DMS114 treated with DMSO at 0.1 percent for 48 hours (cell line): ENCODE measurements at regions not wholly inside any gene's neighbourhood (a gene's known extent, or its start where the extent isn't known, plus 50 kb on each side); places are given as distances from the start of the nearest gene placed in this dataset.

Source experiments
- DNase-seq: peaks from one replicate; lab custom pipeline; 2025; ENCODE audit not compliant: unreplicated experiment; lab: John Stamatoyannopoulos, UW

DNA sequence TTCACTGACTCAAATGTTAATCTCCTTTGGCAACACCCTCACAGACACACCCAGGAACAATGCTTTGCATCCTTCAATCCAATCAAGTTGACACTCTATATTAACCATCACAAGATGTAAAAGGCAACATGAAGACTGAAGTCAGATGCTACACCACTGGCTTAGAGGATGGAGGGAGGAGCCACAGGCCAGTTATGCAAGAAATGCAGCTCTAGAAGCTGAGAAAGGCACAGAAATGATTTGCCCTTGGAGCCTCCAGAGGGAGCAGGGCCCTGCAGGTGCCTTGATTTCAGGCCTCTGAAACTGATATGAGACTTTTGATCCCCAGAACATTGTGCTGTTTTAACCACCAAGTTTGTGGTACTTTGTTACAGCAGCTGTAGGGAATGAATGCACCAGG is 276.3 kb downstream of the KCNS3 start:
- DNase-seq: no peak

DNA sequence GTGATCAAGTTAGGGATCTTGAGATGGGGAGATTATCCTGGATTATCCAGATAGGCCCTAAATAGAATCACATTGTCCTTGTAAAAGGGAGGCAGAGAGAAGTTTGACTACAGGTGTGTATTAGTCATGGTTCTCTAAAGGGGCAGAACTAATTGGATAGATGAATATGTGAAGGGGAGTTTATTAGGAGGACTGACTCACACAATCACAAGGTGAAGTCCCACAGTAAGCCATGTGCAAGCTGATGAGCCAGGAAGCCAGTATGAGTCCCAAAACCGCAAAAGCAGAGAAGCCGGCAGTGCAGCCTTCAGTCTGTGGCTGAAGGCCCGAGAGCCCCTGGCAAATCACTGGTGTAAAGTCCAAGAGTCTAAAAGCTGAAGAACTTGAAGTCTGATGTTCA is 275.8 kb downstream of the KCNS3 start:
- no peak for DNase-seq

DNA sequence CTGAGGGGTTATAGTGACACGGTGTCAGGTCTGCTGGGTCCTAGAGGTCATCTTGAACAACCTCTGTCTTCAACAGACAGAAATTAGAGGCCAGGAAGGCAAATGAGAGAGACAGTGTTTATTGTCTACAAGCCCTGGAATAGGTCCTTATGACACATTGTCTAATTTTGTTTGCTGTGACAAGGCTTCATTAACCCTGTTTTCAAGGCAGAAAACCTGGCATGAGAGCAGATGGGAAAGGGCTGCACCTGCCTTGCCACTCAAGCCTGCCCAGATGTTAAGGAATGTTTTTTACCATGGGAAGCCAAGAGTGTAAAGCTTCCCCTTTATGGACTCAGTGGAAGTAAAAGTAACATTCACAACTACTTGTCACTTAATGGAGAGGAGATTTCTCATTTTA is 275.3 kb downstream of the KCNS3 start:
- no peak for DNase-seq

DNA sequence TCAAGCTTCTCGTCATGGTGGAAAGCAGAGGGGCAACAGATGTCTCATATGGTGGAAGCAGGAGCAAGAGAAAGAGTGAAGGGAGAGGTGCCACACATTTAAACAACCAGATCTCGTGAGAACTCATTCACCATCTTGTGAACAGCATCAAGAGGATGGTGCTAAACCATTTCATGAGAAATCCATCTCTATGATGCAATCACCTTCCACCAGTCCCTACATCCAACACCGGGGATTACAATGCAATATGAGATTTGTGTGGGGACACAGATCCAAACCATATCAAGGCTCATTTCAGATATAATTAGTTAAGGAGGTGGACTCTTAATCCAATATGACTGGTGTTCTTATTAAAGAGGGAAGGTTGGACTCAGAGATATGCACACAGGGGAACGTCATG is 272.8 kb downstream of the KCNS3 start:
- DNase-seq: no peak

DNA sequence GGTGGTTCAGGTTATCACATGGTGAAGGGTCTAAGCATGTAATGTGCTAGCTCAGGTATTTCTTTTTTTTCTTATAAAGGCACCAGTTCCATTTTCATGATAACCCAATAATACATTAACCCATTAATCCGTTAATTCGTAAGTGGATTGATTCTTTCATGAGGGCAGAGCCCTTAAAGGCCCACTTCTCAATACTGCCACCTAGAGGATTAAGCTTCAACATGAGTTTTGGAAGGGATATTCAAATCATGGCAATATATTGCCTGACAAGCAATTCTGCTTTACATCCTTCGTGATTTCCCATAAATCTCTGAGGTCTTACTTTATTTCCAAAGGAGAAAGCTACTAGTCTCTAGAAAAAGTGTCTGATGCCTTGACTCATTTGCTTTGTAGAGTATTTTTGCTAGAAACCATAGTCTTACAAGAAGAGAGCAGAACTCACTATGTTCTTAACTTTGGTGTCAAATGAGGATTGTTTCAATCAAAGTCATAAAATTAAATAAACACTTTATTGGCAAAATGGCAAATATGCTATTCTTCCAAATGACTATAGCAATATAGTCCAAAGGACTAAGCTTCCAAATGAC is 271.3 kb downstream of the KCNS3 start:
- peak; percentile 10 for DNase-seq

DNA sequence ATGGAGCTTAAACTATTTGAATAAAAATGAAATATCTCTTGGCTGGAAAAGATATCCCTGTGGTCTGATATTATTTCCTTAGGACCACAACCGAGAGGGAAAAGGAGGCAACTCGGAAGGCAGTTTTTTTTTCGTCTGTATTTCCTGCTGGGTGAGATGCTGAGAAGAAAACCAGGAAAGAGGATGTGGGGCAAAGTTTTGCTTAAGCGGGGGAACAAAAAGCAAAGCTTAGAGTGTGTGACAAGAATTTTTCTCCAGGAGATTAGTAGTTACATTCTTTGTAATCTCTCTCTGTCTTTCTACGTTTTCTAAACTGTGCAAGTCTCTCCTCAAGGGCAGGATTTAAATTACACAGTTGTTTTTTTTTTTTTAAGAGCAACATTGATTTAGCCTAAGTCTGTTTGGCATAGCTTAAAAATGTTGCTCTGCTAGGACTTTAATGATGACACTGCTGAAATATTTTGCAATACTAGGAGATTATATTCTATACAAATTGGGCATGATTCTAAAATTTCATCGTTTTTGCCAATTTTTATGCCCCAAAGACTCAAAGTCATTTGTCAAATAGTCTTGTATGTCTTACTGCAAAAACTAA is 258.5 kb downstream of the KCNS3 start:
- DNase-seq: no peak

DNA sequence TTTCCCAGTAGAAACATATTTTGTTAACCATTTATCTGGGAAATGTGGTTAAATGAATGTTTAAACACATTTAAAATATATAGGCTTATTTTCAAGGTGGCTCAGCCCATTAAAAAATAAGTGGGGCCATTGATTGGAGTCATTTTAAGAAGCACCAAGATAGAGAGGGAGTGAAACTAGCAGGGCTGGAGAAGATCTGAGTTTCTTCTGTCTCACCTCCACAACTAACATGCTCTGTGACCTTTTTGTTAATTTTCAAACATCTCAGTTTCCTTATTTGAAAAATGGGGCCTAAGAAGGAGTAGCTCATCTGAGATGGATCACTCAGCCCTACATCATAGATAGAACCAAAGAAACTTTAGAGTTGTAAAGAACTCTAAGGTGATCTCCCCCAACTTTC is 254.8 kb downstream of the KCNS3 start:
- no peak for DNase-seq

DNA sequence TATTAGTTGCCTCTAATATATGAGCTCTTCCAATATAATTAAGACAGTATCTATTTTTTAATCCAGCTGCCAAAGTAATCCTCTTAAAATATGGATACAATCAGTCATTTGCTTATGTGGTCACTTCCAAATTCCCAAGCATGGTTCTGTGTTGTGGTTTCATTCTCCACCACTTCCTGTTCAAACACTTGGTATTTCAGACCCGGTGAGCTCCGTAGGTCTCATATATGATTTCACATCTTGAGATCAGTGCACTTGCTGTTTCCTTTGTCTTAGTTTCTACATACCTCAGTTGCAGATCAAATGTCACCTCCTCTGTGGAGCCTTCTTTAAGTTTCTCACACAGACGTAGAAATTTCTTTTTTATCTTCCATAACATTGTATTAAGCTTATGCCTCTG is 254.2 kb downstream of the KCNS3 start:
- no peak for DNase-seq

DNA sequence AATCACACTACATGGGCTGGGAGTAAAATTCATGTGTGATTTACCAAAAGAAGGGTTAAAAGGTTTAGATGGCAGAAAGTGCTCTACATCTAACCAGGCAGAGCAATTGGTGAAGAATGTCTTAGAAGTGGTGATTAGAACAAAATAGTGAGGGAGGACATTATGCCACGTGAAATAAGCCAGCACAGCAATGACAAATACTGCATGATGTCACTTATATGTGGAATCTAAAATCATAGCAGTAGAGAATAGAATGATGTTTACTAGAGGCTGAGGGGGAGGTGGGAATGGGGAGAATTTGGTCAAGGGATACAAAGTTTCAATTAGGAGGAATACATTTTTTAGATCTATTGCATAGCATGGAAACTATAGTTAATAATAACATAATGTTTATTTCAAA is 253.3 kb downstream of the KCNS3 start:
- DNase-seq: no peak

DNA sequence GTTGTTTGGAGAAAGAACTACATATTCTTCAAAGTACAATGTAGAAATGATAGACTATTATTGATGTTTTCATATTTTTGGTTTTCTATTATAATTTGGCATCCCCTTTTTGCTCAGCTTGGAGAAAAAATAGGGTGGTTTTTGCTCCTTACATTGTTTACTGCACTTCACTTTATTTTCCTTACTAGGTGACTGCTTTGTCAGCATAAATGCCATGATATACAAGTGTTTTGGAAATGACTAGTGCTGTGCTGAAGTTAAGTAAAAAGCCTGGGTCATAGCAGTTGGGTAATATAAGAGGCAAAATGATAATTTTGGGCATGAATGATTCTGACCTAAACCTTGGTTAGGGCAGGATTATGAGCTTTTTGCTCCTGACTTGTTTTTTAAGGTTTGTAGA is 250.9 kb downstream of the KCNS3 start:
- no peak for DNase-seq

DNA sequence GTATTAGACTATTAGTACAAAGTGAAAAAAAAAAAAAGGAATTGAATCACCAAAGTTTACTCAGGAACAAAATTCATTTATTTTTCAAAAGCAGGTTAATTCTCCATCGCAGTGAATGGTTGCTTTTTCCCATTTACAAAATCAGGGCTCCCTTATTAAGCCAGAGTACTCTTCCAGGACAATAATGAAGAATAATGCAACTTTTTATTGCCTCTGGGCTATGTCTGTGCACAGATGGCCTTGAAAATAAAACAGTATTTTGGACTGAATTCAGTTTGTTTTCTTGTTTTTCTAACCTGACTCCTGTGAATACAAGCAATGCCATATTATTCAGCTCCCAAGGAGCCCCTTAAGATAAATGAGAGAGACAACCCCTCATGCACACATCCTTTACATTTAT is 246.8 kb downstream of the KCNS3 start:
- no peak for DNase-seq

DNA sequence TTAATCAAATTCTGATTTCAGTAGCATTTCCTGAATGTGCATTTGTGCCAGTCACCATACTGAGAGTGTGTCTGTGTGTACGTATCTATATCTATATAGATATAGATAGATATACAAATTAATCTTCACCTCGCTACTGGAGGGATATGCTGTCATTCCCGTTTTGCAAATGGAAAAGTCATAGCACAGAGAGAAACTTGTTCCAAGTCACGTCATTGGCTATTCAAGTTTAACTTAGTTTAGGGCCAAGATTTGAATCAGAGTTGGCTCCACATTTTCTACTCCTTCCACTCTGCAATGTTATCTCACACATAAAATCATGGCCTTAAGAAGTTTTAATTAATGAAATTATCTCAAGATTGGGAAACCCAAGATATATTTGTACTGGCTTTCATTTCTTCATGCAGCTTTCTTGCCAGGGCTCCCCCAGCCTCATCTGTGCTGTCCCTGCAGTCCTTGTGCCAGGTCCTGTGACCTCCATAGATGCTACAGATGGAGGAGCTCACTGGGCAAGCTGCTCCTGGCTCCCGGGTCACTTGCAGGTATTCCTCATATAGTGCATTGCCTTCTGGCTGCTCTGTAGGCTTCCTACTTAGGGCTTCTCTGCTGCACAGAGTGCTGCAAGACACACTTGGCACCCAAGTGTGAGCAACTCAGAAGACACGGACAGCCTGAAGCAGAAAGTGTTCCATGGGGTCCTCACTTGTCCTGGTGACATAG is 245.8 kb downstream of the KCNS3 start:
- DNase-seq: no peak

DNA sequence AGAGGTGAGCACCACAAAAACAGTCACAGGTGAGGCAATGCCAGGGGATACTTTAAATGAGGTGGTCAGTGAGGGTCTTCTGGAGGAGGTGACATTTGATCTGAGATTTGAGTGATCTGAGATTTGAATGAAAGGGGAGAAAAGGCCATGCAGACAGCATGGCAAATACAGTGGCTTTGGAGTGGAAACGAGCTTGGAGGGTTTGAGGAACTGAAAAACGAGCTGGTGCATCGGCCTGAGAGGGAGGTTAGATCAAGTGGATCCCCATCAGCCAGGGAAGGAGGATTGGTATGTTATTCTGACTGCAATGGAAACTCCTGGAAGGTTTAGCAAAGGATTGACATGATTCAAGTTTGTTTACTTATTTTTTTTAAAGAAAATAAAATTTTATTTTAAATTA is 245.1 kb downstream of the KCNS3 start:
- DNase-seq: no peak

DNA sequence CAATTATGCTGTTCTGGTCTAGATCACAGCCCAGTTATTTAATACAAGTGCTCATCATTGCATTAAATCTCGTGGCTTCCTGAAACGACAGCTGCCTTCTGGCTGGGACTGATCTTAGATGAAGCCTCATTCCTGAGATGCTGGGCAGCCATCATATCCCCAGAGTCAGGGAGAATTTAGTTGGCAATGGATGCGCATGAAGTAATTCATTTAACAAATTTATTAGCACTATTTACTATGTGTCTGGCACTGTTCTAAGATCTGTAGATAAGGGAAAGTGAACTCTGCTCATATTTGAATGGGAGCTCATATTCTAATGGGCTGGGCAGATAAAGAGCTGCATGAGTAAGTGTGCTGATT is 244.7 kb downstream of the KCNS3 start:
- no peak for DNase-seq

DNA sequence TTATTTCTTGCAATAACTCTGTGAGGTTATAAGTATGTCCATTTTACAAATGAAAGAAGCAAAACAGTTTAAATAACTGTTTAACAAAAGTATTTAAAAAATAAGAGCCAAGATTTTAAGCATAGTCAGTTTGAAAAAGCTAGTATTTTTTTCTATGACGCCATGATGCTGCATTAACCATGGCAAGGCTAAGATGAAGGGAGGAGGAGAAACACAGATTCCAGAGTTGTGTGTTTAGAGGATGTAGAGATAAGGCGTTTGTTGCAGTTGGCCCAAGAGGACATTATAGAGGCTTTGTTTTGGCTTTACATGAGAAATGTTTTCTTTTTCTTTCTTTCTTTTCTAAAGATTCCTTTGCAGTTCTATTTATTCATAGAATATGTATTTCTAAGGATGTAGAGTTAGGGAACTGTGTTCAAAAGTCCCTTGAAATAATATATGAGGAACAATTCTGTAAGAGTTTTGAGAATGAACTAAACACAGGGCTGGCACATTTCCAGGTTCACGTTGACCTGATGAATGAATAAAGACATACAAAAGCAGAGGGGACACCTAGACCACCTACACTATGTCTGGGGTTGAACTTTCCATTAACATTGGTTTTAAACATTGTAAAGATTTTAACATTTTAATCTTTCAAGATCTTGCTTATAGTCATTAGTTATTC is 244.2 kb downstream of the KCNS3 start:
- DNase-seq: no peak

DNA sequence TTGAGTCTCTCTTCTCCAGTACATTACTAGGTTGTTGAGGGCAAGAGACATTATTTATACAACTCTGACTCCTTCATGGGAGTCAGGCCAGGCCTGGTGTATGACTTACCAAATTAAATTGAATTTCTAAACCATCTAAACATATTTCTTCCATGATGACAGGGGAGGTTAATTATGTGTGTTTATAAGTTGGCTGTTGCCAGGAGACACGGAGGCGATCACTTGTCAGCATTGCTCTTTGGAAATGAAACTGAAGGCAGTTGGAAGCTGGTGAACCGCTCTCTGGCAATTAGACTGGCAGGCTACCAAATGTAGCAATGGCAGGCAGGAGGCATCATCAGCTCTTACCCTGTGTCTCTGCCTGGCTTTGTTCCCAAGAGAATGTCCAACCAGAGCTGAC is 241.4 kb downstream of the KCNS3 start:
- DNase-seq: no peak

DNA sequence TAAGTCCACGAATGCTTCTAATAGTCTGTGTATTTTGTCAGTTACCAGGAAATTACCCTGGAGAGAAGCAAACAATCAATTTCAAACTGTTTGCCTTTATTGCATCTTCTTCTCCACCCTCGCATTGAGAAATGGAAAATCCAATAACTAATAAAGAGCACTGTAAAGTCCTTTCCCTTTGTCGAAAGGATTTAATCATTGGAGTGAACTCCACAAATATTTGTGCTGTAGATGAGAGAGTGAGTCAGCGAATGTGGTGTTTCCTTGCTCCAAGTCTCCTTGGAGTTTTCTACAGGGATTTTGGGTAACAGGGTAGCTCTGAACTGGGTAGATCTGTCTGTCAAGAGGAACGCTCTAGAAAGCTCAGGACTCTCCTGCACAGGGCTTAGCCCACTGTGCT is 240.2 kb downstream of the KCNS3 start:
- no peak for DNase-seq

DNA sequence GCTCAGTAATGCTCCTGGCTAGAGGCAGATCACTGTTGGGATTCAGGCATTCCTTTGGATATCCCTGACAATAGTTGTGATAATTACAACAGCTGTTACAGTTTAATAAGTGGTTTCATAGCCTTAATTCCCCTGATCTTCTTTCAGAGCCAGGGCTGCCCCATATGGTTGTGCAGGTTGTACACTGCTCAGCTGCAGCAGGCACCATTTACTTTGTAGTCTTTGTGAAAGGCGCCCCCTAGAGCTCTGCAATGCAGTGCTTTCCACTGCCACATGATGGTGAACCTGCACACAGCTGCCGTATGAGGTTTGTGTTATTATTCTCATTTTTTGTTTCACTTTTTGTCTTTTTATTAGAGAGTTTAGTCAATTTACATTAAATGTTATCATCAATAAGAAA is 239.1 kb downstream of the KCNS3 start:
- DNase-seq: no peak

DNA sequence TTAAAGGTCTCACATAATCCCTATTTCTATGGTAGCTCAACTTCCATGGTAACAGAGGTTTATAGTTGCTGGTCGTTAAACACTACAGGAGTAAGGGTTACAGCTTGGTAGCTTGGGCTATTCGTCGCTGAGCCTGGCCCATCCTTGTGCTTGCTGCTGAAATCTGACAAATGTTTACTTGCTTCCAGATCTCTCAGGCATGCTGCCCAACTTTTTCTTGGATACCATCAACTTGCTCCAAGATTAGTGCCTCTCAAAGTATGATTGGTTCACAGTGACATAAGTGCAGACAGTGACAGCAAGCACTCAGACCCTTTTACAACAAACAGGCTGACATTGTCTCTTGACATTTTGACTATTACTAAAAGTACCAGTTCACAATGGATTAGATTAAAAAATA is 231.8 kb downstream of the KCNS3 start:
- DNase-seq: no peak

DNA sequence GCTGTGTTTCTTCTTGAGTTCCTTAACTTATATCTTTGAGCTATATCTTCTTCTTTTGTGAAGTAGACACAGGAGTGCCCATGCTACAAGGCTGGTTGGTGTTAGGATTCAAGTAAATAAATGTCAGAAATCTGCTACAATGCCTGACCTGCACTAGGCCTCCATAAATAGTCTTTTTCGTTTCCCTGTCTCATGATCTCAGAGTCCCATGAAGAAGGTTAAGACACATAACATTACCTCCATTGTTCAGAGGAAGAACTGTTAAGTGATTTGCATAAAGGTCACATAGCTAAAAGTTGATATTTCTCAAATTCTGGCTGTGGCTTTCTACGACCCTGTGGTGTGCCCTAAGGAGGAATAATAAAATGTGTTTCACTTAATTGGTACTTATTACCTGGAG is 228.4 kb downstream of the KCNS3 start:
- no peak for DNase-seq

DNA sequence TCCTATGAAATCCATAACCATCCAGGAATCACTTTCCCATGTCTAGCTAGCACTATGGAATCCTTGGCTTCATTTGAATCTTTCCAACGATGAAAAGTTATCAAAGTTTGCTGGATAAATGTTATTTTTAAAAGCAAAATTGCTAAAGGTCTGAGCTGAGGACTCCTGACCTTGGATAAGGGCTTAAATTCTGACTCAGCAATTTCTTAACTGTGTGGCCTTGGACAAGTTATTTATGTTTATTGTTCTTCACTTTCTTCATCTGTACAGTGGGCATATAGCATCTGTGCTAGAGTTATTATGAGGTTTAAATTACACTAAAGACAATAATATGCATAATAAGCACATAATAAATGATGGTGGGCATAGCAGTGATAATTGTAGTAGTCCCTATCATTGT is 227.5 kb downstream of the KCNS3 start:
- DNase-seq: no peak

DNA sequence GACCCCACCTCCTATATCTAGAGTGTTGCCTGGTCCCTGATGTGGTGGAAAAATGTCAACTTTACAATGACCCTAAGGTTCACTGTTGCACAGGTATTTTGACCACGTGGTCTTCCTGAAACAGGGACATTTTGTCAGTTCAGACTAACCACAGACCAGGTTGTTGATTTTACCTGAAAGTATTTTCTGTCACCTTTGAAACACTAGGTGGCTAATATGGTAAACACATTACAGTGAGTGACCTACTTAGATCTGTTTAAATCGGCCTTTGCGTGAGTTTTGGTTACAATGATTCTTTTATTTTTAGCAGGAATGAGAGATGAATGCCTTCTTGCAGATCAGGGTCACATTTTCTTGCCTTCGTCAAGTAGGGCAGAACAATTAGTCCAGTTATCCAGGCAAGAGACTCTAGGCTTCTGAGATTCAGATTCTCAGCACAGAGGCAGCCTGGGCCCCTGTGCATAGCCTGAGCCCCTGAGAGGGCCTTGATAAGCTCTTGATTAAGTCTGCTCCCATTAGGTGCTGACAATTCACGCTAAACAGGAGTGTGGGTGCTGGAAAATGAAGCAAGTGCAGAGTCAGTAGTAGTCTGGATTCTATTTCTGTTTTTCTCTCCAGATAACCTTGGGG is 226.2 kb downstream of the KCNS3 start:
- no peak for DNase-seq
